Lung (tissue), 11 donors: ENCODE measurements at regions not wholly inside any gene's neighbourhood (a gene's known extent, or its start where the extent isn't known, plus 50 kb on each side); places are given as distances from the start of the nearest gene placed in this dataset.

Experiments
- ATAC-seq: fragments of 200-7000 bp; cut with Tn5 transposase; one replicate; pipeline ENCODE4 v1.9.1; 2020; ENCODE audit warnings: moderate number of reproducible peaks; ENCODE audit not compliant: insufficient read depth, low FRiP score
- DNase-seq, 3 donors: peaks; one replicate each; pipeline ENCODE4 v3.0.0-alpha.2; 2013 to 2017
- H3K27ac ChIP-seq, 2 donors: one replicate each; pipeline ENCODE4 v1.5.1; 2013; ENCODE audit warnings: mild to moderate bottlenecking in 2 of 2, moderate library complexity in 2 of 2, control low read depth in 1 of 2, inconsistent platforms in 1 of 2, low read depth in 1 of 2, low read length in 1 of 2
- H3K27me3 ChIP-seq, 3 donors: one replicate each; pipeline ENCODE4 v1.5.1; 2013; ENCODE audit warnings: low read length in 2 of 3; ENCODE audit not compliant: control insufficient read depth in 3 of 3, insufficient read depth in 3 of 3
- H3K36me3 ChIP-seq, 4 donors: one replicate each; pipeline ENCODE4 v1.5.1; 2013; ENCODE audit warnings: low read length in 4 of 4, mild to moderate bottlenecking in 1 of 4, moderate library complexity in 1 of 4; ENCODE audit not compliant: control insufficient read depth in 4 of 4, insufficient read depth in 4 of 4
- H3K4me1 ChIP-seq, 5 donors: one replicate each; pipeline ENCODE4 v1.5.1; 2013; ENCODE audit warnings: low read length in 5 of 5, mild to moderate bottlenecking in 2 of 5, moderate library complexity in 1 of 5; ENCODE audit not compliant: control insufficient read depth in 5 of 5, insufficient read depth in 5 of 5
- H3K4me3 ChIP-seq: one replicate; pipeline ENCODE4 v1.5.1; 2013; ENCODE audit warnings: mild to moderate bottlenecking, control low read depth, moderate library complexity
- H3K9ac ChIP-seq, 2 donors: one replicate each; pipeline ENCODE4 v1.5.1; 2013; ENCODE audit warnings: low read length in 2 of 2, control low read depth in 1 of 2; ENCODE audit not compliant: insufficient read depth in 1 of 2
- H3K9me3 ChIP-seq, 4 donors: one replicate each; pipeline ENCODE4 v1.5.1; 2013; ENCODE audit warnings: low read length in 3 of 4, mild to moderate bottlenecking in 1 of 4, moderate library complexity in 1 of 4; ENCODE audit not compliant: control insufficient read depth in 4 of 4, insufficient read depth in 3 of 4
- CTCF ChIP-seq: IDR thresholded peaks from 2 replicates; pipeline ENCODE4 v1.5.1; 2012; ENCODE audit warnings: mild to moderate bottlenecking; ENCODE audit errors: control extremely low read depth, extremely low read depth
- WGBS, 2 donors: extraction: QIAGEN DNeasy Blood & Tissue Kit; methylation state at CpG; one replicate each; pipeline ENCODE4 v1.1.7; 2013; 5-methylcytosine and 5-hydroxymethylcytosine counted together
- donor health status: control.
- donor health status: control.
- donor health status: Bipolar disorder and iron deficiency.
- donor health status: healthy.
- donor health status: DM: yes; HTN: yes; CAD: no.

GRCh38 chr11:95711162-95711944 lies 78.2 kb downstream of the FAM76B start:
- H3K9me3 ChIP-seq: no peaks in the 10 kb centered on the region
- H3K4me3 ChIP-seq: no peak overlapping the region
- H3K4me1 ChIP-seq: peaks cover 0 to 1% (median 0%) of the 10 kb centered on the region in 5 donors
- DNase-seq: no peak
- no peak overlapping the region for H3K9ac ChIP-seq
- no peaks in the 10 kb centered on the region for H3K36me3 ChIP-seq
- H3K27me3 ChIP-seq: no peaks in the 10 kb centered on the region
- TF ChIP-seq CTCF: no peak
- 78 to 82% methylated on average over 7 of the region's 7 CpGs for WGBS, 2 donors
- no peak for ATAC-seq
- no peak overlapping the region for H3K27ac ChIP-seq

GRCh38 chr11:95708681-95709080 lies 80.9 kb downstream of the FAM76B start:
- Histone ChIP-seq H3K36me3 (no peaks in the 10 kb centered on the region), H3K4me1 (peaks cover 0 to 10% (median 2%) of the 10 kb centered on the region in 5 donors), H3K9me3 (no peaks in the 10 kb centered on the region), H3K4me3 (no peak overlapping the region), H3K9ac (no peak overlapping the region), H3K27me3 (no peaks in the 10 kb centered on the region), H3K27ac (no peak overlapping the region)
- ATAC-seq (no peak), DNase-seq (no peak)
- 92 to 96% methylated on average over 1 of the region's 1 CpG for WGBS, 2 donors
- TF ChIP-seq CTCF: no peak

- no peak for TF ChIP-seq CTCF
- 89 to 95% methylated on average over 7 of the region's 7 CpGs for WGBS, 2 donors
- no peak overlapping the region for H3K9ac ChIP-seq
- H3K27ac ChIP-seq: no peak overlapping the region
- H3K4me3 ChIP-seq: no peak overlapping the region
- no peaks in the 10 kb centered on the region for H3K27me3 ChIP-seq
- H3K9me3 ChIP-seq: no peaks in the 10 kb centered on the region
- H3K4me1 ChIP-seq: peaks cover 1 to 22% (median 5%) of the 10 kb centered on the region in 5 donors
- no peaks in the 10 kb centered on the region for H3K36me3 ChIP-seq
- DNase-seq: no peak
- no peak for ATAC-seq
Observed at GRCh38 chr11:95706974-95707387, 82.6 kb downstream of the FAM76B start.
